ENCODE measurements at regions not wholly inside any gene's neighbourhood (a gene's known extent, or its start where the extent isn't known, plus 50 kb on each side); places are given as distances from the start of the nearest gene placed in this dataset.
"Not testable (repeated sequence)": the region's sequence is repeated elsewhere in the genome, so short reads cannot be mapped to it uniquely, and the experiment has no call there.

- no peaks in the 10 kb centered on the region for H3K27me3 ChIP-seq (ENCODE audit: insufficient read depth, low read length)
- H3K4me1 ChIP-seq (ENCODE audit: insufficient read depth, low read length): peaks cover 14% of the 10 kb centered on the region; the same call in 1 of the 2 replicates
Measured at GRCh38 chr2:44051593-44052347, 56.0 kb upstream of the LRPPRC start.

DNA sequence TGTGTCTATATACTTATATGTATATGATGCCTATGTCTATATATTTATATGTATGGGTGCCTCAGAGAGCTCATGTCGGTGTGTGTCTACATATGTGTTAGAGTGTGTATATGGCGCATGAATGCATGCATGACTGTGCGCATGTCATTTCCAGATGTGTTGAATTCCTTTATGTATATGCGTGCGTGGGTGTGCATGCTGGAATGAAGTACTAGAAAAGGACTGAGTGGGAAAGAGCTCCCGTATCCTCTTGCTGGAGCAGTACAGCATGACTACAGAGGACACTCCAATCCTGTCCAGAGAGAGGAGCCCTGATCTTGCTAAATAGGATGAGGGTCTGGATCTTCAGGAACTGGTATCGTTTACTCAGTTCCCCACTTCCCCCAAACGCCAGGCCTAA is 56.8 kb upstream of the LRPPRC start:
- Histone ChIP-seq H3K9me3 (ENCODE audit: insufficient read depth, low read depth, low read length) (no peaks in the 10 kb centered on the region), H3K27me3 (ENCODE audit: insufficient read depth, low read length) (no peaks in the 10 kb centered on the region), H3K4me1 (ENCODE audit: insufficient read depth, low read length) (peaks cover 14% of the 10 kb centered on the region; the same call in 1 of the 2 replicates), H3K27ac (ENCODE audit: low read length) (no peak overlapping the region), H3K4me3 (ENCODE audit: low read length) (no peak overlapping the region), H3K36me3 (ENCODE audit: insufficient read depth, low read depth, low read length) (no peaks in the 10 kb centered on the region), H3K9ac (ENCODE audit: low read depth, low read length) (no peak overlapping the region; the same call in 1 of the 2 replicates)

More at GRCh38 chr2:44051593-44052347, 56.0 kb upstream of the LRPPRC start:
- no peaks in the 10 kb centered on the region for H3K36me3 ChIP-seq (ENCODE audit: insufficient read depth, low read depth, low read length)
- H3K9me3 ChIP-seq (ENCODE audit: insufficient read depth, low read depth, low read length): no peaks in the 10 kb centered on the region
- peak overlapping the region; percentile 19; the same call in 1 of the 2 replicates for H3K9ac ChIP-seq (ENCODE audit: low read depth, low read length)
- H3K27ac ChIP-seq (ENCODE audit: low read length): no peak overlapping the region
- H3K4me3 ChIP-seq (ENCODE audit: low read length): no peak overlapping the region; the same call in 1 of the 2 replicates

GRCh38 chr2:44053052-44053451 is 57.3 kb upstream of the LRPPRC start:
- H3K27ac ChIP-seq (ENCODE audit: low read length): no peak overlapping the region
- no peak overlapping the region for H3K9ac ChIP-seq (ENCODE audit: low read depth, low read length)
- H3K9me3 ChIP-seq (ENCODE audit: insufficient read depth, low read depth, low read length): no peaks in the 10 kb centered on the region
- H3K27me3 ChIP-seq (ENCODE audit: insufficient read depth, low read length): no peaks in the 10 kb centered on the region
- H3K4me1 ChIP-seq (ENCODE audit: insufficient read depth, low read length): peaks cover 14% of the 10 kb centered on the region; the same call in 1 of the 2 replicates
- no peaks in the 10 kb centered on the region for H3K36me3 ChIP-seq (ENCODE audit: insufficient read depth, low read depth, low read length)
- no peak overlapping the region for H3K4me3 ChIP-seq (ENCODE audit: low read length)

DNA sequence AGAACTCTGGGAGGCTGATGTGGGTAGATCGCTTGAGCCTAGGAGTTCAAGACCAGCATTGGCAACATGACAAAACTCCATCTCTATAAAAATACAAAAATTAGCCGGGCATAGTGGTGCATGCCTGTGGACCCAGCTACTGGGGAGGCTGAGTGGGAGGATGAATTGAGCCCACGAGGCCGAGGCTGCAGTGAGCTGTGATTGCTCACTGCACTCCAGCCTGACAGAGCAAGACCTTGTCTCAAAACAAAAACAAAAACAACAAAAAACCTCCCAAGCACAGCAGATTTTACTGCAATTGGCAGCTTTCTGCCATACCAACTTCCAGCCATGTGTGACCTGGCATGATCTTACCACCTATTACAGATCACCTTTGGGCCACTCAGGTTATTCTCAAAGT is 57.7 kb upstream of the LRPPRC start:
- H3K9me3 ChIP-seq (ENCODE audit: insufficient read depth, low read depth, low read length): no peaks in the 10 kb centered on the region
- H3K4me3 ChIP-seq (ENCODE audit: low read length): no peak overlapping the region
- no peak overlapping the region for H3K27ac ChIP-seq (ENCODE audit: low read length)
- no peak overlapping the region for H3K9ac ChIP-seq (ENCODE audit: low read depth, low read length)
- no peaks in the 10 kb centered on the region for H3K36me3 ChIP-seq (ENCODE audit: insufficient read depth, low read depth, low read length)
- H3K27me3 ChIP-seq (ENCODE audit: insufficient read depth, low read length): 0 out of 2 replicates have a peak, but pooled peaks cover 1% of the 10 kb centered on the region
- peaks cover 14% of the 10 kb centered on the region; the same call in 1 of the 2 replicates for H3K4me1 ChIP-seq (ENCODE audit: insufficient read depth, low read length)

- H3K27me3 ChIP-seq (ENCODE audit: insufficient read depth, low read length): 0 out of 2 replicates have a peak, but pooled peaks cover 5% of the 10 kb centered on the region
- peaks cover 5% of the 10 kb centered on the region for H3K9me3 ChIP-seq (ENCODE audit: insufficient read depth, low read depth, low read length)
- H3K9ac ChIP-seq (ENCODE audit: low read depth, low read length): no peak overlapping the region
- H3K27ac ChIP-seq (ENCODE audit: low read length): no peak overlapping the region
- H3K4me3 ChIP-seq (ENCODE audit: low read length): no peak overlapping the region
- H3K36me3 ChIP-seq (ENCODE audit: insufficient read depth, low read depth, low read length): no peaks in the 10 kb centered on the region
- peaks cover 14% of the 10 kb centered on the region; the same call in 1 of the 2 replicates for H3K4me1 ChIP-seq (ENCODE audit: insufficient read depth, low read length)
Measured at GRCh38 chr2:44055229-44055628, 59.4 kb upstream of the LRPPRC start.

DNA sequence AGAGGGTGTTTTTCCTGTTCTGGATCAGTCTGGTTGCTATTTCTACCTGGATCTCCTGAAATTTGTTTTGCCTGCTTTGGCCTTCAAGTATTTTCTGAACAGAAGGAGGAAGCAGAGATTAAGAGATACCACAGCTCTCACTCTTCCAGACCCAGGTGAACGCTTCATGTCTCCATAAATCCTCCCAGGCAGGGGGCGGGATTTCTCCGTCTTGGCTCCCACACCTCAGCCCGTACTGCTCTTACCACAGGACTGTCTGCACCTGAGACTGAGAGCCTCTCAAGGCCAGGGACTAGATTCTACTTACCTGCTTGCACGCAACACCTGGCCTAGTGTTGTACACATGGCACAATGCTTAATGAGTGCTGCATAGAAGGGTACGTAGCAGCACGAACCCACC is 59.9 kb upstream of the LRPPRC start:
- no peak overlapping the region for H3K27ac ChIP-seq (ENCODE audit: low read length)
- no peak overlapping the region for H3K4me3 ChIP-seq (ENCODE audit: low read length)
- H3K36me3 ChIP-seq (ENCODE audit: insufficient read depth, low read depth, low read length): no peaks in the 10 kb centered on the region
- H3K27me3 ChIP-seq (ENCODE audit: insufficient read depth, low read length): 0 out of 2 replicates have a peak, but pooled peaks cover 5% of the 10 kb centered on the region
- H3K9ac ChIP-seq (ENCODE audit: low read depth, low read length): no peak overlapping the region
- H3K4me1 ChIP-seq (ENCODE audit: insufficient read depth, low read length): peaks cover 14% of the 10 kb centered on the region; the same call in 1 of the 2 replicates
- H3K9me3 ChIP-seq (ENCODE audit: insufficient read depth, low read depth, low read length): peaks cover 9% of the 10 kb centered on the region

DNA sequence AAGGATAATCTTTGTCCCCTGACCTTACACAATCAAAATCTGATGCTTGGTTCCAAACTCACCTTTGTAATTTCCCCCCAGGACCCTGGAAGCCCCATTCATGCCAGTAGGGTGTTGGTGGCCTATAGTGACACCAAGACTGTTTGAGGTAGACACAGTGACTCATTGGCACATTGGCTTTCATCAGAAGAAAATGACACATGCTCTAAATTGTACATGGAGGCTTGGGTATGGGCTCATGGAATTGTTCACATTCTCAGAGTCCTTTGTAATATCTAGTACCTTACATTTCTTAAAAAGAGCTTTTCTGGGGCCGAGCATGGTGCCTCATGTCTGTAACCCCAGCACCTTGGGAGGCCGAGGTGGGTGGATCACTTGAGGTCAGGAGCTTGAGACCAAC is 61.2 kb upstream of the LRPPRC start:
- H3K9ac ChIP-seq (ENCODE audit: low read depth, low read length): no peak overlapping the region
- peaks cover 13% of the 10 kb centered on the region for H3K9me3 ChIP-seq (ENCODE audit: insufficient read depth, low read depth, low read length)
- H3K27me3 ChIP-seq (ENCODE audit: insufficient read depth, low read length): 0 out of 2 replicates have a peak, but pooled peaks cover 5% of the 10 kb centered on the region
- H3K27ac ChIP-seq (ENCODE audit: low read length): no peak overlapping the region
- H3K36me3 ChIP-seq (ENCODE audit: insufficient read depth, low read depth, low read length): no peaks in the 10 kb centered on the region
- H3K4me3 ChIP-seq (ENCODE audit: low read length): no peak overlapping the region
- peaks cover 8% of the 10 kb centered on the region; the same call in 1 of the 2 replicates for H3K4me1 ChIP-seq (ENCODE audit: insufficient read depth, low read length)

DNA sequence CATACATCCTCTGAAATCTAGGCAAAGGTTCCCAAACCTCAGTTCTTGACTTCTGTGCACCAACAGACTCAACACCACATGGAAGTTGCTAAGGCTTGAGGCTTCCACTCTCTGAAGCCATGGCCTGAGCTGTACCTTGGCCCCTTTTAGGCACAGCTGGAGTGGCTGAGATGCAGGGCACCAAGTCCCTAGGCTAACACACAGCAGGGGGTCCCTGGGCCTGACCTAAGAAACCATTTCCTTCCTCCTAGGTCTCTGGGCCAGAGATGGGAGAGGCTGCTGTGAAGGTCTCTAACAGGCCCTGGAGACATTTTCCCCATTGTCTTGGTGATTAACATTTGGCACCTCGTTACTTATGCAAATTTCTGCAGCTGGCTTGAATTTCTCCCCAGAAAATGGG is 64.5 kb upstream of the LRPPRC start:
- not testable (repeated sequence) for H3K9ac ChIP-seq (ENCODE audit: low read depth, low read length); H3K36me3 ChIP-seq (ENCODE audit: insufficient read depth, low read depth, low read length); H3K4me3 ChIP-seq (ENCODE audit: low read length); H3K27me3 ChIP-seq (ENCODE audit: insufficient read depth, low read length); H3K4me1 ChIP-seq (ENCODE audit: insufficient read depth, low read length); H3K27ac ChIP-seq (ENCODE audit: low read length)
- peaks cover 16% of the 10 kb centered on the region for H3K9me3 ChIP-seq (ENCODE audit: insufficient read depth, low read depth, low read length)

GRCh38 chr2:44060990-44061389 is 65.2 kb upstream of the LRPPRC start:
- Histone ChIP-seq H3K4me3 (ENCODE audit: low read length) (no peak overlapping the region), H3K27ac (ENCODE audit: low read length) (no peak overlapping the region), H3K9ac (ENCODE audit: low read depth, low read length) (no peak overlapping the region), H3K9me3 (ENCODE audit: insufficient read depth, low read depth, low read length) (peaks cover 16% of the 10 kb centered on the region), H3K36me3 (ENCODE audit: insufficient read depth, low read depth, low read length) (no peaks in the 10 kb centered on the region), H3K27me3 (ENCODE audit: insufficient read depth, low read length) (0 out of 2 replicates have a peak, but pooled peaks cover 5% of the 10 kb centered on the region), H3K4me1 (ENCODE audit: insufficient read depth, low read length) (no peaks in the 10 kb centered on the region)

DNA sequence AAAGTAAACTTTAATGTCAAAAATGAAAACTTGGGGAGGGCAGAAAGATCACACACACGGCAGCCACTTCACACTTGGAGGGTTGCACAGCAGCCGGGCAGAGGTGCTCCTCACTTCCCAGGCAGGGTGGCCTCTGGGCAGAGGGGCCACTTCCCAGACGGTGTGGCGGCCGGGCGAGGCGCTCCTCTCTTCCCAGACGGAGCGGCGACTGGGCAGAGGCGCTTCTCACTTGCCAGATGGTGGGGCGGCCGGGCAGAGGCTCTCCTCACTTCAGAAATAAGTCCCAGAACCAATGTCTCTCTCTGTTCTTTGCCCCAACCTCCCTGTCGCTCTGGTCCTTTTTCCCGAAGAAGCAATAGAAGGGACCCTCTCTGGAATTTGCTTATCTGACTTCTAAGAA is 65.7 kb upstream of the LRPPRC start:
- no peak overlapping the region for H3K4me3 ChIP-seq (ENCODE audit: low read length)
- H3K36me3 ChIP-seq (ENCODE audit: insufficient read depth, low read depth, low read length): no peaks in the 10 kb centered on the region
- H3K27ac ChIP-seq (ENCODE audit: low read length): no peak overlapping the region
- H3K9me3 ChIP-seq (ENCODE audit: insufficient read depth, low read depth, low read length): peaks cover 16% of the 10 kb centered on the region
- H3K9ac ChIP-seq (ENCODE audit: low read depth, low read length): no peak overlapping the region
- 0 out of 2 replicates have a peak, but pooled peaks cover 5% of the 10 kb centered on the region for H3K27me3 ChIP-seq (ENCODE audit: insufficient read depth, low read length)
- no peaks in the 10 kb centered on the region for H3K4me1 ChIP-seq (ENCODE audit: insufficient read depth, low read length)

DNA sequence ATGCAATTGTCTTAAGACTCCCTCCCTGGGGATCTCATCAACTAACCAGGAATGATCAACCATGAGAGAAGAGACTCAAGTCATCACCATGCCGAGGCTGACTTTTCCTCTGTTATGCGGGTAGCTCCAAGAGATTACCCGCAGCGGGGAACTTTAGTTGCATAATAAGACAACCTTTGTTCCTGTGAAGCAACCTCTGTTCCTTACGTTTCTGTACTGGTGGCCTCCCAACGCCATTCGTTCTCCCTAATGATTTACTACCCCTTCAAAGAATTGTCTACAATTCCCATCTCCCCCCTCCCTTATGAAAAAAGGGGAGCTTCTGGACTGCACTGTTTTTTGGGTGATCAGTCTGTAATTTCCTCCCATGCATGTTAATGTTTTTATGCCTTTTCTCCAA is 66.1 kb upstream of the LRPPRC start:
- Histone ChIP-seq H3K27me3 (ENCODE audit: insufficient read depth, low read length) (0 out of 2 replicates have a peak, but pooled peaks cover 5% of the 10 kb centered on the region), H3K9ac (ENCODE audit: low read depth, low read length) (no peak overlapping the region), H3K27ac (ENCODE audit: low read length) (no peak overlapping the region), H3K4me3 (ENCODE audit: low read length) (no peak overlapping the region), H3K9me3 (ENCODE audit: insufficient read depth, low read depth, low read length) (peaks cover 16% of the 10 kb centered on the region), H3K4me1 (ENCODE audit: insufficient read depth, low read length) (no peaks in the 10 kb centered on the region), H3K36me3 (ENCODE audit: insufficient read depth, low read depth, low read length) (no peaks in the 10 kb centered on the region)

GRCh38 chr2:44063033-44063432 is 67.2 kb upstream of the LRPPRC start:
- no peak overlapping the region for H3K9ac ChIP-seq (ENCODE audit: low read depth, low read length)
- no peak overlapping the region for H3K27ac ChIP-seq (ENCODE audit: low read length)
- H3K27me3 ChIP-seq (ENCODE audit: insufficient read depth, low read length): 0 out of 2 replicates have a peak, but pooled peaks cover 5% of the 10 kb centered on the region
- H3K36me3 ChIP-seq (ENCODE audit: insufficient read depth, low read depth, low read length): no peaks in the 10 kb centered on the region
- no peaks in the 10 kb centered on the region for H3K4me1 ChIP-seq (ENCODE audit: insufficient read depth, low read length)
- H3K4me3 ChIP-seq (ENCODE audit: low read length): no peak overlapping the region
- H3K9me3 ChIP-seq (ENCODE audit: insufficient read depth, low read depth, low read length): peaks cover 16% of the 10 kb centered on the region

Data from iPS-20b (cell line).